HG02840 (cell line): ENCODE measurements at regions not wholly inside any gene's neighbourhood (a gene's known extent, or its start where the extent isn't known, plus 50 kb on each side); places are given as distances from the start of the nearest gene placed in this dataset.
A peak's percentile ranks its signal among the peaks of the same experiment; 100 is the strongest.
"Not testable (repeated sequence)": the region's sequence is repeated elsewhere in the genome, so short reads cannot be mapped to it uniquely, and the experiment has no call there.

Source experiments
- ATAC-seq: cut with Tn5 transposase; IDR thresholded peaks from one replicate; pipeline ENCODE4 v1.9.1; 2021; ENCODE audit warnings: mild to moderate bottlenecking, moderate library complexity, moderate number of reproducible peaks; ENCODE audit not compliant: unreplicated experiment, low FRiP score

DNA sequence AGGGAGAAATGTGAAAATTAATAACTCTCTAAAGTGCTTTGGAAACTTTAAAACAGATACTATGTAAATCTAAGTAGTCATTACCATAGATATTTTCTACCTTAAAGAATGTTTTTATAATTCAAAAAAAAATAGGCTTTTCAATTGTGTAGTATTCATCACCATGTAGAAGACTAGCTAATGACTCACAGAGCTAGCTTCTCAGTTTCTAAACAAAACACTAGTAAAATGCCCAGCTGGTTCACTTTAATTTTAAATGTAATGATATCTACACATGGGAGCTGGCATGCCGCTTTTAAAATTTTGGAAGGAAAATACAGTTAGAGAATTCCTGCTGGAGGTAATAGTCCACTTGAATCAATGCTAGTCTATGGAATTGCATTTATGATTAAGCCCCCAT lies 509.8 kb downstream of the CSNK1G3 start:
- ATAC-seq, result no peak

DNA sequence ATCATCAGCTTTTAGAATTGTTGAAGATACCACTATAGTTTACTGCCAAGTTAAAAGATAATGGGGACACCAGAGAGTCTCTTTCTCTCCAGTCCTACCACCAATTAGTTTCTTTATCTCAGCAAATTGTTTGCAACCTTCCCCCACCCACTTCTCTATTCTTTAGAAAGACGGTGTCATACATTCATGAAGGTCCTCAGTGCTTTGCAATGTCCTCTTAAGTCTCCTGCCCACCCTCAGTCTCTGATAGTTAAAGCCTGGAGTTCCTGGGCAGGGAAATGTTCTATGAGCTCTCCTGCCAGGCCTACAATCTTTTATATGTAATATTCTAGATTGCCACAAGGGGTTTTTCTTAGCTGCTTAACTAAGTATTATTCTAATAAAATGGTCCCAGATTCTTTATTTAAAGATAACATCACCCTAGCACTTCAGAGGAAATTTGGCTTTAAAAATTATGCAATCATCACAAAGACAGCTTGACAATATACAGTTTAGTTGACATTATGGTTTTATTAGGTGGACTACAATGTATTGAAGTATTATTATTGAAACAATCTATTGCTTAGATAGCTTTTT lies 509.2 kb downstream of the CSNK1G3 start:
- no peak for ATAC-seq

GRCh38 chr5:124017321-124017720 lies 505.3 kb downstream of the CSNK1G3 start:
- ATAC-seq, result not testable (repeated sequence)

DNA sequence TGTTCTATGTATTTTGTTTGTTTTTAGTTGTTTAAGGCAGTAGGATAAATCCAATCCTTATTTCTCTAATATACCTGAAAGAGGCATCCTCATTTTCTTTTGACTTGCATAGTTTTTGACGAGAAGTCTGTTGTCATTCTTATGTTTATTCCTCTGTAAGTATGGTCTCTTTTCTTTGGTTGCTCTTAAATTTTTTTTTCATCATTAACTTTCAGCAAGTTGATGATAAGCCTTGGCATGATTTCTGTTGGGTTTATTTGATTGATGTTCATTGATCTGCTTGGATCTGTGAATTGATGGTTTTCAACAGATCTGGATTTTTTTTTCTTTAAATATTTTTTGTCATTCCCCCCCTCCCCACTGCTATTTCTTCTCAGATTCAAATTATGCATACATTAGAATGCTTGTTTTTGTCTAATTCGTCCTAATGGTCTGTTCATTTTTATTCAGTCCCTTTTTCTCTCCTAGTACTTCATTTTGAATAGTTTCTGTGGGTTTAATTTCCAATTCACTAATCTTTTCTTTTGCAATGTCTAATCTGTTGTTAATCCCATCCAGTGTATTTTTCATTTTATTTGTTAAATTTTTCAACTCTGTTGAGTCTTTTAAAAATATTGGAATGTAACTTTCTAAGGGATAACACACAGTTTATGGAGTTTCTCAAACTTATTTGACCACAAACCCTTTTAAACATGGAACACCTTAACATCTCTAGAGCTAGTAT lies 495.9 kb downstream of the CSNK1G3 start:
- ATAC-seq, result no peak

DNA sequence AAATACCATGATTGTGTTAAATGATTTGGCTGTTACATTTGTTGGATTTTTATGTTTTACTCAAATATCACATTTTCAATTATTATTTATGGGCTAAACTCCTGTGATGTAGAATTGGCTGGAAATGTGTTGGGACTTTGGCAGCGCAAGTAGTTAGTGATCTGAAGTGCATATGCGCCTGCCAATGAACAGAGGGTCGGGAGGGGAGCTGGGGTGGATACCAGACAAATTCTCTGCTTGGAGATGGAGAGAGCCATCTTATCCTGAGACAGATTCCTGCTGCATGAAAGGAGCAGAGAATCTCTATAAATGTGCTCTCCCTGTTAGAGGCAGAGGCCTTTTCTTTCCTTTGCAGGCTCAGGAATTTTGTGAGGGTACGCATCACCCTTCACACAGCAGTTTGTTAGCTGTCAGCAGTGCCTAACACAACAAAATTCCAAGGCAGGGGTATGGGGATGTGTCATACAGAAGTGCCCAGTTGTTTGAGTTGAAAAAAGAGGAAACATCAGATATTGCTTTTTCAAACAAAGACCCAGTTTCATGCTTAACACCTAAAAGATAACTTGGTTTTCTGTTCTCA lies 489.1 kb downstream of the CSNK1G3 start:
- ATAC-seq, result no peak

- ATAC-seq, result no peak
Measured at GRCh38 chr5:124000538-124000937, 488.6 kb downstream of the CSNK1G3 start.

GRCh38 chr5:123997462-123998215 lies 485.7 kb downstream of the CSNK1G3 start:
- ATAC-seq, result no peak

GRCh38 chr5:123997064-123997461 lies 485.1 kb downstream of the CSNK1G3 start:
- ATAC-seq, result no peak

DNA sequence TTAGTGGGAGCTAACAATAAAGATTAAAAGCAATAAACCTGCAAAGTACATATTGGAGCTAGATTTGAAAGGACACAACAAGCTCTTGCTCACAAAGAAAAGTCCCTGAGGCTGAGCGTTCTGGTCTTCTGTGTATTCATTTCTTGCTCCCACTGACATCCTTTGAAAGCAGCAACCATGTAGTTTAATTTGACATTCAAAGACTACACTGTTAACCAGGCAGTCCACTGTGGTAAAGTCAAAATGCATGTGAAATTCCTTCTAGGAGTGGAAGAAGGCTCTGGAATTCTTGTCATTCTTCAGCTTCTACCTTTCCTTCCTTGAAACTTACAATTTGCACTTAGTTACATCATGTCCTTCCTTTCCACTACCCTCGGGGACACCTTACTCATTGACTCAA lies 480.7 kb downstream of the CSNK1G3 start:
- ATAC-seq, result no peak

DNA sequence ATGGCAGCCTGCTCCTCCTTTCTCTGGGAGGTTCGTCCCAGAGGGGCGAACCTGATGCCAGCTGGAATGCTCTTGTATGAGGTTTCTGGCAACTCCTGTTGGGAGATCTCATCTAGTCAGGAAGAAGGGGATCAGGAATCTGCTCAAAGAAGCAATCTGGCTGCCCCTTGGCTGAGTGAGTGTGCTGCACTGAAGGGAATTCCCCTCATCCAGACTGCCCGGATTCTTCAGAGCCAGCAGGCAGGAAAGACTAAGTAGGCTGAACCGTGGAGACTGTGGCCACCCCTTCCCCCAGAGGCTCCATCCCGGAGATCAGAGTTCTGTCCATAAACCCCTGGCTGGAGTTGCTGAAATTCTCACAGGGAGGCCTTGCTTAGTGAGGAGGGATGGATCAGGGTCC lies 476.0 kb downstream of the CSNK1G3 start:
- no peak for ATAC-seq

DNA sequence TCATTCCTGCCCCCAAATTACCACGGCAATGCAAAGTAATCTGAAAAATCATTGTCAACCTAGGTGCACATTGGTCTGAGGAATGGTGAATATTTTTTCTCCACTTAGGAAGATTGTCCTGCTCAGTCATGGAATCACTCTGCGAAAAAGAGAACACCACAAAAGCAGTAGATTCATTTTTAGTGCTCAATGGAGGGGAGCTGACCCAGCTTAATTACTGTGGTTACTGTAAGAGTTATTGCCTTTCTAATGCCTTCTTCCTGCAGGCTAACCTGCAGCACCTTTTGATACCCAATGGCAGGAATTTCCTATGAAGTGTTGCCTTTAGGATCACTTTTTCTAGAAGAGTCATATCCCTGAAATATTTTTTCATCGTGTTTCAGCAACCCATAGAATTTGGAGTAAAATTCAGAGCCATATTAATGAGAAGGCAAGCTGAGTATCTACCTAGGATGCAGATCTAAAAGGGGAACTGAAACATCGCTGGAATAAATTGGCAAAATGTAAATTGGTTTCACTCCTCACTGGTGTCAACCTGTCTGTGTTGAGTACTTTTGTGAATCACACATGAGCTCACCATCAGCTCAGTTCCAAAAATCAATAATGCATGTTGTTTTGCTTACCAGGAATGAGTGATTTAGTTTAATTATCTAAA lies 464.5 kb downstream of the CSNK1G3 start:
- ATAC-seq, result peak; percentile 75

- not testable (repeated sequence) for ATAC-seq
Measured at GRCh38 chr5:123975521-123975920, 463.5 kb downstream of the CSNK1G3 start.

DNA sequence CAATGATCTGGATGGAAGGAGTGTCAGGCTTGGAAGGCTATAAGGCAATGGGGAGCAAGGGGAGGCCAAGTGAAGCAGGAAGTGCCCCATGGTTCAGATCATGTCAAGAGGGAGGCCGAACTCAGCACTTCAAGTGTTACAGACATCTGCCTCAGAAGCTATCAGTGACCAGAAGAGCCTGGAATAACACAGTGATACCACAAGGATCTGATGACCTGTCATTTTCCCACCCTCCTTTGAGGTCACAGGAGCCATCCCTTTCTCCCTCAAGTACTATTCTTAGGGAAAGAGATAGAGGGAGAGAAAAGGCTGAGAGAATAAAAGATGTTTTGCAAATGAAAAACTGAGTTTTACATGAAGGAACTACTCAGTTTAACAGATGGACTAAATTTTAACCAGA lies 454.8 kb downstream of the CSNK1G3 start:
- no peak for ATAC-seq

DNA sequence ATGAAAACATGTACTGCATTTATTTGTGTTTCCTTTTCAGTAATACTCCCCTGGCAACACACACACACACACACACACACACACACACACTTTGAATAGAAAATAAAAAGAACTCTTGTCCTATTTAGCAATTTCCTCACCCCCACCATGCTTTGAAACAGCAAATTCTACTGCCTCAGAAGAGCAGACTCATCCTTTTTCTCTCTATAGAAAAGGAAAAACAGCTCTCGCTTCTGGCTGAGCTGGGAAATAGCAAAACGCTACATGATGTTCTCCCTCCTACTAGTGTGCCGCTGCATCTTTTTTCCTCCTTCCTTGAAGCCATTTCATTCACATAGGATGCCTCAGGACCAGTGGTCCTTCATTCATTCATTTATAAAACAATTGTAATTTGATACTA lies 453.6 kb downstream of the CSNK1G3 start:
- ATAC-seq, result no peak

GRCh38 chr5:123964884-123965283 lies 452.9 kb downstream of the CSNK1G3 start:
- no peak for ATAC-seq

GRCh38 chr5:123960526-123960925 lies 448.5 kb downstream of the CSNK1G3 start:
- ATAC-seq, result no peak

GRCh38 chr5:123951582-123951977 lies 439.6 kb downstream of the CSNK1G3 start:
- ATAC-seq, result no peak

- no peak for ATAC-seq
Measured at GRCh38 chr5:123950701-123951581, 439.0 kb downstream of the CSNK1G3 start.

DNA sequence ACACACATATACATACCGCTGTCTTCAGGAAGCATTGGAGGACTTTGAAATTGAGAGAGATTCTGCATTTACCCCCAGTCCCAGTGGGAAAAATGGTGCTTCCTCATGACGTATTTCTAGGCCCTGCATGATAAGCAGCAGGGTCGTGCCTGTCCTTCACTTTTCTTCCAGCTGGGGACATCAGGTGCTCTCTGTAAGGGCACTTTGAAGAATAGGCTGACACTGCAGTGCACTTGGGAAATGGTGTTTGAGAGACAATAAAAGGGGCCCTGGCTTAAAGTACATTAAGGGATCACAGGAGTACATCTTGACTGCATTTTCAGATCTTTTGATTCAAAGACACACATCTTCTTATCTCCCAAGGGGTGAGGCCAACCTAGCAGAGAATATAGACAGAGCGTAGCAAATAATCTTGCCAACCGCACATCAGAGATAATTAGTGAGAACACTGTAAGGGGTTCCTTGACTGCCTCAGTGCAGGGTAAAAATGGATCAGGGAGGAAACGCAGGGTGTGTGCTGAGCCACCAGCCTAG lies 437.9 kb downstream of the CSNK1G3 start:
- ATAC-seq, result no peak
